Spleen (tissue), 7 donors: ENCODE measurements at regions not wholly inside any gene's neighbourhood (a gene's known extent, or its start where the extent isn't known, plus 50 kb on each side); places are given as distances from the start of the nearest gene placed in this dataset.

Source experiments
- POLR2A ChIP-seq, 3 donors: fragments of 450-650 bp; IDR thresholded peaks; one replicate each; pipeline ENCODE4 v1.5.1; 2017; ENCODE audit warnings: antibody characterized with exemption in 3 of 3, mild to moderate bottlenecking in 1 of 3
- TF ChIP-seq, protein P1 (sequence below), 11 experiments: fragments of 200-600 bp in 7 of 11; fragments of 450-650 bp in 4 of 11; sonication (generic) in 4 of 11; IDR thresholded peaks in 8 of 11; conservative IDR thresholded peaks in 3 of 11; 1 replicate in 7 of 11; 2 replicates in 4 of 11; pipeline versions ENCODE4 v1.4.0 to v1.8.0; 2016 to 2021; ENCODE audit warnings: antibody characterized with exemption in 11 of 11, inconsistent platforms in 4 of 11, mild to moderate bottlenecking in 1 of 11
- donor health status: DM: no; HTN: no; CAD: no; lungs with moderate emphysema.
- donor health status: DM: no; HTN: no; CAD: no.
- donor health status: DM: no; HTN: no; CAD: no.

DNA sequence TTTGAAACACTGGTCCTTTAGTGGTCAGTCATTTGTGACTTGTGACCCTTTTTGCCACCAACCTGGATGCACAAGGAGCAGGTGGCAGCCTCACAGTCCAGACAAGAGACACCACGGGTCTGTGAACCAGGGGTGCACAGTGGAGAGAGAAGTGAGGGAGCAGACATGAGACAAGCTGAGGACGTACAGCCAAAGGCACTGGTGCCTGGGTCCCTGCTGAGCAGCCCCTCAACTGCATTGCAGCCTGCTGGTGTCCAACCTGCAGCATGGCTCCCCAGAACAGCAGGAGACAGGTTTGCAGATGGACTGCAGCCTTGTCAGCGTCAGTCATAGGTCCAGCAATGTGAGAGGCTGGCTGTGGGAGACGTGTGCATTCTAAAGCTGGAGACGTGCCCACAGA, 124.2 kb upstream of the FSTL4 start:
- TF ChIP-seq, protein P1, sequence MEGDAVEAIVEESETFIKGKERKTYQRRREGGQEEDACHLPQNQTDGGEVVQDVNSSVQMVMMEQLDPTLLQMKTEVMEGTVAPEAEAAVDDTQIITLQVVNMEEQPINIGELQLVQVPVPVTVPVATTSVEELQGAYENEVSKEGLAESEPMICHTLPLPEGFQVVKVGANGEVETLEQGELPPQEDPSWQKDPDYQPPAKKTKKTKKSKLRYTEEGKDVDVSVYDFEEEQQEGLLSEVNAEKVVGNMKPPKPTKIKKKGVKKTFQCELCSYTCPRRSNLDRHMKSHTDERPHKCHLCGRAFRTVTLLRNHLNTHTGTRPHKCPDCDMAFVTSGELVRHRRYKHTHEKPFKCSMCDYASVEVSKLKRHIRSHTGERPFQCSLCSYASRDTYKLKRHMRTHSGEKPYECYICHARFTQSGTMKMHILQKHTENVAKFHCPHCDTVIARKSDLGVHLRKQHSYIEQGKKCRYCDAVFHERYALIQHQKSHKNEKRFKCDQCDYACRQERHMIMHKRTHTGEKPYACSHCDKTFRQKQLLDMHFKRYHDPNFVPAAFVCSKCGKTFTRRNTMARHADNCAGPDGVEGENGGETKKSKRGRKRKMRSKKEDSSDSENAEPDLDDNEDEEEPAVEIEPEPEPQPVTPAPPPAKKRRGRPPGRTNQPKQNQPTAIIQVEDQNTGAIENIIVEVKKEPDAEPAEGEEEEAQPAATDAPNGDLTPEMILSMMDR (IDR thresholded peaks at IDR 0.05 in 8 of 11, conservative IDR thresholded peaks at IDR 0.05 in 3 of 11) = no peak
- no peak for TF ChIP-seq POLR2A (IDR thresholded peaks at IDR 0.05)
